GM12875 (cell line): ENCODE measurements at regions not wholly inside any gene's neighbourhood (a gene's known extent, or its start where the extent isn't known, plus 50 kb on each side); places are given as distances from the start of the nearest gene placed in this dataset.

Experiments
- H3K4me3 ChIP-seq: one replicate; pipeline ENCODE4 v1.5.1; 2011; ENCODE audit warnings: low read depth, low read length, control low read depth
- TF ChIP-seq, protein P1 (sequence below): IDR thresholded peaks from 2 replicates; pipeline ENCODE4 v1.5.1; 2011; ENCODE audit warnings: low read depth, mild to moderate bottlenecking, control low read depth, inconsistent platforms, low read length, moderate library complexity, borderline replicate concordance; ENCODE audit not compliant: insufficient read depth

- TF ChIP-seq, protein P1, sequence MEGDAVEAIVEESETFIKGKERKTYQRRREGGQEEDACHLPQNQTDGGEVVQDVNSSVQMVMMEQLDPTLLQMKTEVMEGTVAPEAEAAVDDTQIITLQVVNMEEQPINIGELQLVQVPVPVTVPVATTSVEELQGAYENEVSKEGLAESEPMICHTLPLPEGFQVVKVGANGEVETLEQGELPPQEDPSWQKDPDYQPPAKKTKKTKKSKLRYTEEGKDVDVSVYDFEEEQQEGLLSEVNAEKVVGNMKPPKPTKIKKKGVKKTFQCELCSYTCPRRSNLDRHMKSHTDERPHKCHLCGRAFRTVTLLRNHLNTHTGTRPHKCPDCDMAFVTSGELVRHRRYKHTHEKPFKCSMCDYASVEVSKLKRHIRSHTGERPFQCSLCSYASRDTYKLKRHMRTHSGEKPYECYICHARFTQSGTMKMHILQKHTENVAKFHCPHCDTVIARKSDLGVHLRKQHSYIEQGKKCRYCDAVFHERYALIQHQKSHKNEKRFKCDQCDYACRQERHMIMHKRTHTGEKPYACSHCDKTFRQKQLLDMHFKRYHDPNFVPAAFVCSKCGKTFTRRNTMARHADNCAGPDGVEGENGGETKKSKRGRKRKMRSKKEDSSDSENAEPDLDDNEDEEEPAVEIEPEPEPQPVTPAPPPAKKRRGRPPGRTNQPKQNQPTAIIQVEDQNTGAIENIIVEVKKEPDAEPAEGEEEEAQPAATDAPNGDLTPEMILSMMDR: no peak
- H3K4me3 ChIP-seq: no peak overlapping the region
These were observed 171.6 kb downstream of the THBS2 start for GRCh38 chr6:169082093-169082492.

DNA sequence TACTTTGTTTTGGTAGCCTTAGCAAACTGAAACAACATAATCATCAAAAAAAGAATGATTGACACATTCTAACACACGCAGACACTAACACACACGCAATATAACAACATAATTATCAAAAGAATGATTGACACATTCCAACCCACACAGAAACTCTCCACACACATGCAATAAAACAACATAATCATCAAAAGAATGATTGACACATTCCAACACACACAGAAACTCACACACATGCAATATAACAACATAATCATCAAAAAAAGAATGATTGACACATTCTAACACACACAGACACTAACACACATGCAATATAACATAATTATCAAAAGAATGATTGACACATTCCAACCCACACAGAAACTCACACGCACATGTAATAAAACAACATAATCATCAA lies 172.4 kb downstream of the THBS2 start:
- no peak overlapping the region for H3K4me3 ChIP-seq
- TF ChIP-seq, protein P1: no peak

GRCh38 chr6:169079650-169080049 lies 174.0 kb downstream of the THBS2 start:
- no peak overlapping the region for H3K4me3 ChIP-seq
- TF ChIP-seq, protein P1: no peak

DNA sequence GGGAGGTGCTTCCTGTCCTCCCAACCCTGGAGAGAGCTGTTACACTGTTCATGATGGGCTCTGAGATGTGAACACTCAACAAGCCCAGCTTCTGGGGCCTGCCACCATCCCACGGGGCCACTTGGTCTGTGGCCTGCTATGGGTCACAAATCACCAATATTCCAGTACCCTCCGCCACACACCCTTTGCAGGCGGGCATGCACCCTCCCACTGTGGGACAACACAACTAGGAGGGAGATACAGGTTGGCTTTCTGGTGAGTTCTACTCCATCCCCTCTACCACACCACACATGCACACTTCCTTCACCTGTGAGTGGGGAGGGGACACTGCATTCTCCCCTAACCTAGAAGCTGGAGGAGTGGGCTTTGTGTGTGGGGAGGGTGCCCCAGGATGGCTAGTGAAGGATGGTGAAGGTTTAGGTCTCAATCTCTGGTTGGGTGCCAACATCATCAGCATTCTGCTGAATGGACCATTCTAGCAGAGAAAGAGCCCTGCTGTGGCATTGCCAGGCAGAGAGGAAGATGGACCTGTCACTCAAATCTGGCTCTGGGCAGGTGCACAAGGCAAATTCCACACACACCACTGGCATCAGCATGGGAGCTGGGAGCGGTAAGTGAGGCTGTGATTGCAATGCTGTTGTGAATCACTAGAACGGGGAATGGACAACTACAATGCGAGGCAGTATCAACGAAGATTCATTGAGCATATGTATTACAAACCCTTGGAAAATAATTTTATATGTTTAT lies 175.1 kb downstream of the THBS2 start:
- TF ChIP-seq, protein P1: no peak
- no peak overlapping the region for H3K4me3 ChIP-seq

- TF ChIP-seq, protein P1: no peak
- no peak overlapping the region for H3K4me3 ChIP-seq
These were observed 177.6 kb downstream of the THBS2 start for GRCh38 chr6:169075915-169076654.

DNA sequence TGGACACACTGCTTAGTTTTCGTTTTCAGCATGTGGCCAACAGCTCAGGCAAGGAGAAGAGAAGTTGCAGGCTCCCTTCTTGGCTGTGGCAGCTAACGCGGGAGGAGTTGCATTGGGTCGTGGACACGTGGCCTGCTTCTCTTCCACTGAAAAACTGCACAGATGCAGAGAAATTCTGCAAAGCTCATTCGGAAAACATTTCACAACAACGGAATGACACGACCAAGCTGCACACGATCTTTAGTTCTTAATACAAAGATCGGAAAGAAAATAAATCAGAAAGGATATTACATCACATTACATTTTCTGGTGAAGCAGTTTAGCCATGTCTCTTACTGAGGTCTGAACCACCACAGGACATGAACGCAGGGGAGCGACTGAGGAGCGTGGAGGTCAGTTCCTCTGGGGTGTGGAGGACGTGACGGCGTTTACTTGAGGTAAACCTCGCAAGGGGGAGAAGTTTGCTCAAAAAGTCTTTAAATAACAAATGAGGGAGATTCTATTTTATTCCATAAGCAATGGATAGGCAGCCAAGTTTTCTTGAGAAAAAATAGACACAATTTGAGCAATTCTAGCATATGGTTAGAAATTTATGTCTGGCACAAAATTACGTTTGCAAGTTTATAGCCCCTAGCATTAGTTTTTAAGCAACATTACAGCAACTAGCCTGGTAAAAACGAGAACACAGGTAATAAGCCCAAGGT lies 178.3 kb downstream of the THBS2 start:
- TF ChIP-seq, protein P1: no peak
- no peak overlapping the region for H3K4me3 ChIP-seq
